GM12875 (cell line): ENCODE measurements at regions not wholly inside any gene's neighbourhood (a gene's known extent, or its start where the extent isn't known, plus 50 kb on each side); places are given as distances from the start of the nearest gene placed in this dataset.

Source experiments
- H3K4me3 ChIP-seq: one replicate; pipeline ENCODE4 v1.5.1; 2011; ENCODE audit warnings: low read depth, low read length, control low read depth
- TF ChIP-seq, protein P1 (sequence below): IDR thresholded peaks from 2 replicates; pipeline ENCODE4 v1.5.1; 2011; ENCODE audit warnings: low read depth, mild to moderate bottlenecking, control low read depth, inconsistent platforms, low read length, moderate library complexity, borderline replicate concordance; ENCODE audit not compliant: insufficient read depth

DNA sequence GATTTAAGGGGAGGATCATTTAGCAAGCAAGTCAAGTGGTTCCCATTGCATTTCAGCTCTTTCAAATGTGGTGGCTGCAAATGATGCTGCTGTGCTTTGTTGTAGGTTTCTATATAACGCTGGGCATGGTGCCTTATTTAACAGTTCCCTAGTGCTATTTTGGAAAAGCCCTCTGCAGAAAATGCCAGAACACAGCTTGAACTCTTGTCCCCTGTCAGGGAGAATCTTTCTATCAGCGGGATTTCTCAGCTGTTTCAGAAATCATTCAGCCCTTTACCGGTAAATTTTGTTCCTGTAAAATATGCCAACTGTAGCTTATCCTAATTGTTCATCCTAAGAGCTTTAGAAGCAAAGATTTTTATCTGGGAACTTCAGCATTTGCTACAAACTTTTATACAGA, 77.8 kb upstream of the DTNA start:
- TF ChIP-seq, protein P1, sequence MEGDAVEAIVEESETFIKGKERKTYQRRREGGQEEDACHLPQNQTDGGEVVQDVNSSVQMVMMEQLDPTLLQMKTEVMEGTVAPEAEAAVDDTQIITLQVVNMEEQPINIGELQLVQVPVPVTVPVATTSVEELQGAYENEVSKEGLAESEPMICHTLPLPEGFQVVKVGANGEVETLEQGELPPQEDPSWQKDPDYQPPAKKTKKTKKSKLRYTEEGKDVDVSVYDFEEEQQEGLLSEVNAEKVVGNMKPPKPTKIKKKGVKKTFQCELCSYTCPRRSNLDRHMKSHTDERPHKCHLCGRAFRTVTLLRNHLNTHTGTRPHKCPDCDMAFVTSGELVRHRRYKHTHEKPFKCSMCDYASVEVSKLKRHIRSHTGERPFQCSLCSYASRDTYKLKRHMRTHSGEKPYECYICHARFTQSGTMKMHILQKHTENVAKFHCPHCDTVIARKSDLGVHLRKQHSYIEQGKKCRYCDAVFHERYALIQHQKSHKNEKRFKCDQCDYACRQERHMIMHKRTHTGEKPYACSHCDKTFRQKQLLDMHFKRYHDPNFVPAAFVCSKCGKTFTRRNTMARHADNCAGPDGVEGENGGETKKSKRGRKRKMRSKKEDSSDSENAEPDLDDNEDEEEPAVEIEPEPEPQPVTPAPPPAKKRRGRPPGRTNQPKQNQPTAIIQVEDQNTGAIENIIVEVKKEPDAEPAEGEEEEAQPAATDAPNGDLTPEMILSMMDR: no peak
- H3K4me3 ChIP-seq: no peak overlapping the region

DNA sequence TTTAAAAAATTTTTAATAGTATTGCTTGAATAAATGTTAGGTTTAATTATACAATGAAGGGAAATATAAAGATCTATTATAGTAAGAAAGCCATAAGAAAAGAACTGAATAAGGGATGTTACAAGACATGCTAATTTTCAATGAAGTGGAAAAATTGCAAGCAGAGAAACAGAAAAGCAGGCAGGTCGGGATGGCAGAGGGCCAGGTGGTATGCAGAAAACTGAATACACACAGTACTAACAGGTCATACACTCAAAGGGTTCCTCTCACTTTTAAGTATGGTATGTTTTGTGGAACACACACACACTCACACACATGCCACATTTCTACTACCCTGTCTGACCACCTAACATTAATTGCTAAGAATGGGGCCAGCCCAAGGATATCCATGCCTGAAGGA, 76.7 kb upstream of the DTNA start:
- TF ChIP-seq, protein P1: no peak

DNA sequence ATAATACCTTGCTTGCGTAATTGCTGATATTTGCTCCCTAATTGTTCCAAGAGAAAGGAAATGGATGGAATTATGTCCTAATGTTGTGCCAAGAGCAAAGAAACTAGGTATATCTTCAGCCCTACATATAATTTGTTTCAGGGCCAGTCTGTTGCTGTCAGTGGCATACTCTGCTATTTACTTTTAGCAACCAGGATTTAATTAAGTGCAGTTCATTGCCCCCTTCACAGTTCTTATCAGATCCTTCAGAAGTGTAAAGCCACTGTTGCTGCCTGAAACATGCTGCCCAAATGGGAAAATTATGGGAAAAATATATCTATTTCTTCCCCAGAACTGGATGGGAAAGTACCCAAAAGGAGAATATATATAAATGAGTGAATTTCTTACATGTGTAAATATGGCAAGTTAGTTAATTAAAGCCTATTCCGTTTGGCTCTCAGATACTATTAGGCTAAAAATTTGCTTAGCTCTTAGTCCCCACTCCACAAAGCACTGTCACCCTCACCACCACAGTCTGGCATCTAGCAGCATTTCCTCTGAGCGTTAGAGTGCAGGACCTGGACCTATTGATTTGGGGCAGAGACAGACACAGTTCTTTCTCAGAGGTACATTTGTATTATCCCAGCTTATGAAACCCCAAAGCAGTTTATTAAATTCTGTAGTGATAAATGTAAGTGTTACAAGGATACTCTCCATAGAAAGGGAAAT, 72.8 kb upstream of the DTNA start:
- TF ChIP-seq, protein P1: no peak

More for the DNA sequence above, 76.7 kb upstream of the DTNA start:
- no peak overlapping the region for H3K4me3 ChIP-seq

DNA sequence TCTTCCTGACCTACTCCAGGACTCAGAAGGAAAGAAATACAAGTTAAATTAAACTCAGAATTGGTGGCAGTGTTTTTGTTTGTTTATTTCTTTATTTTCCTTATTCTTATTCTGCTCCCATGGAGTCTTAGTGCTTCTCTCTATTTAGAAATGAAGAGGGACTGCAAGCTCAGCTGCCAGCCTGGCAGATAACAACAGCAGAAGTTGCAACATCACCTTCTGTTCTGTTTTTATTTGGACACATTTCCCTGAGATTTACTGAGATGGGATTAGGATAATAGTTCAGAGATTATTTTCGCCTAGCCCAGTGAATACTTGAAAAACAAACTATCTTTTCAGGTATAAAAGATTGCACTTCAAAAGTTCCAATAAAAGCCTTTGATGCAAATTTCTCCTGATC, 70.4 kb upstream of the DTNA start:
- TF ChIP-seq, protein P1: no peak
- H3K4me3 ChIP-seq: no peak overlapping the region

More for the DNA sequence above, 72.8 kb upstream of the DTNA start:
- no peak overlapping the region for H3K4me3 ChIP-seq

DNA sequence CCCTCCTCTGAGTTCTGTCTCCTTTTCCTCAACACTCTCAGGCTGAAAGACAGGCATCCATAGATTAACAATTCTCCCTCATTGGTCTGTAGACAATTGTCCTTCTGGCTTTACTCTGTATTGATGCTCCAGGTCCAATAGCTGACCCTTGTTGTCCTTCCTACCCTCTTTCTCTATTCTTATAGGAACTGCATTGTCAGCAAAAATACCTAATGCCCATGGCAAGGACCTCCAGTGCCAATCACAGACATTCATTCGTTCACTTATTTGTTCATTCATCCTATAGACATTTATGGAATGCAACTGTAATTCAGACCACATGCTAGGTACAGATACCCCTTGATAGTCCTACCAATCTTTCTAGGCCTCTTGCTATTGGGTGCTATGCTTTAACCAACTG, 69.8 kb upstream of the DTNA start:
- H3K4me3 ChIP-seq: no peak overlapping the region
- TF ChIP-seq, protein P1: no peak

DNA sequence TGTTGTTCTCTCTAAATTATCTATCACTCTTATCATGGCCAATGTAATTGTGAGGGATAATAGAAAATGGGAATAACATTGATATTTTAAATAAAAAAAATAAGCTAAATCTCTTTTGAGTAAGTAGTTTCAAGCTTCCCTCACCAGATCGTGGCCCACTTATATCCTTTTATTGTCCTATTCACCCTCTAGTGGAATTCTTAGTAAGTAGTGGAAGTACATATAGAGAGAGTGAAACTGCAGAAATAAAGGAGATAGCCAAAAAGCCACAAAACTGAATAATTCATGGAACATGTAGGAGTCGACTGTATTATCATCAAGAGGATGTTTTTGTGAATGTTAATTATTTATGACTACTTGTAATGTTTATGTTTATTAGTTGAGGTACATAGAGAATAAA, 66.1 kb upstream of the DTNA start:
- H3K4me3 ChIP-seq: no peak overlapping the region

DNA sequence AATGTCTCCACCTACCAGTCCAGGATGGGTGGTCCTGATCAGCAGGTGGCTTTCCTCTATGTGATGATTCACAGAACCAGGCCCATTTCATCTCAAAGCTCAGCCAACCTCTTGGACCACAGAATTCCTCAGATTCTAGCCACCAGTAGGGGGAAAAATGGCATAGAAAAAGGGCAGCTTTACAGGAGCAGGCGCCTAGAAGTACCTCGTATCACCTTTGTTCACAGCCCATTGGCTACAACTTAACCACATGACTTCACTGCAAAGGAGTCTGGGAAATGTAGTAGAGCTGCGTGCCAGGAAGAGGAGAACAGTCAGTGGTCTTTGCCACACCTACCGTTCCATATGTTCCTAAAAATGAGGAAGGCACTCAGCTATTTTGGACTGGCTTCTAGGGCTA, 62.8 kb upstream of the DTNA start:
- no peak overlapping the region for H3K4me3 ChIP-seq
- TF ChIP-seq, protein P1: no peak

More for the DNA sequence above, 66.1 kb upstream of the DTNA start:
- TF ChIP-seq, protein P1: no peak
